ENCODE measurements at regions not wholly inside any gene's neighbourhood (a gene's known extent, or its start where the extent isn't known, plus 50 kb on each side); places are given as distances from the start of the nearest gene placed in this dataset.

DNA sequence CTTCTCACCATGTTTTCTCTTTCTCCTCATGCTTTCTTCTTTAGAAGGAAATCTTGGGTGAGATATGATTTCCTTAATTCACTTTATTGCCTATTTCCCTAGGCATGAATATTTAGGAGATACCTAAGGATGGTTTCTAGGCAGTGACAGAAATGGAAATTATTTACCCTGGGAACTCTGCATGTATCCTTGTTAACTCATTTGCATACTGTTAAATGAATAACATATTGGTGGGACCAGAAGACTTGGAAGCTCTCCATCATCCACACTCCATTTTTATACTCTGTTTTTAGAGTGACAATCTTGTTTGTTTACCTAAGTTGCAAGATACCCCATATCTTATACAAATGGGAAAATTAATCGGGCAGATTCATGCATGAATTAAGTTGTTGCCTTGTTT lies 285.7 kb downstream of the RNF144B start:
- CTCF ChIA-PET: no interaction called here
- Histone ChIP-seq H3K9me3 (ENCODE audit: low read length) (no peaks in the 10 kb centered on the region), H3K4me2 (ENCODE audit: low read length) (no peak overlapping the region), H4K20me1 (ENCODE audit: low read length) (no peaks in the 10 kb centered on the region), H3K9ac (ENCODE audit: low read length) (no peak overlapping the region), H3K36me3 (ENCODE audit: low read depth, low read length) (no peaks in the 10 kb centered on the region), H3K27me3 (ENCODE audit: low read length) (peaks cover 67% of the 10 kb centered on the region), H3K4me3 (ENCODE audit: low read length) (no peak overlapping the region), H3K9me2 (replicated peaks; ENCODE audit: low read length) (no peaks in the 10 kb centered on the region), H3K27ac (ENCODE audit: low read length) (no peak overlapping the region), H3K79me2 (ENCODE audit: low read length) (no peaks in the 10 kb centered on the region), H3K4me1 (ENCODE audit: insufficient read depth, low read length) (no peaks in the 10 kb centered on the region), H2AFZ (ENCODE audit: low read length) (no peak overlapping the region), H3F3A (ENCODE audit: low read length, unreplicated experiment) (no peaks in the 10 kb centered on the region)
- POLR2A ChIA-PET (ENCODE audit: unreplicated experiment): no interaction called here
- TF ChIP-seq EZH2 (IDR thresholded peaks at IDR 0.05; ENCODE audit: low read length, unreplicated experiment) (no peak), EZH2phosphoT487 (IDR thresholded peaks at IDR 0.05; ENCODE audit: borderline replicate concordance, low read length) (no peak)
- TF ChIP-seq, protein P1, sequence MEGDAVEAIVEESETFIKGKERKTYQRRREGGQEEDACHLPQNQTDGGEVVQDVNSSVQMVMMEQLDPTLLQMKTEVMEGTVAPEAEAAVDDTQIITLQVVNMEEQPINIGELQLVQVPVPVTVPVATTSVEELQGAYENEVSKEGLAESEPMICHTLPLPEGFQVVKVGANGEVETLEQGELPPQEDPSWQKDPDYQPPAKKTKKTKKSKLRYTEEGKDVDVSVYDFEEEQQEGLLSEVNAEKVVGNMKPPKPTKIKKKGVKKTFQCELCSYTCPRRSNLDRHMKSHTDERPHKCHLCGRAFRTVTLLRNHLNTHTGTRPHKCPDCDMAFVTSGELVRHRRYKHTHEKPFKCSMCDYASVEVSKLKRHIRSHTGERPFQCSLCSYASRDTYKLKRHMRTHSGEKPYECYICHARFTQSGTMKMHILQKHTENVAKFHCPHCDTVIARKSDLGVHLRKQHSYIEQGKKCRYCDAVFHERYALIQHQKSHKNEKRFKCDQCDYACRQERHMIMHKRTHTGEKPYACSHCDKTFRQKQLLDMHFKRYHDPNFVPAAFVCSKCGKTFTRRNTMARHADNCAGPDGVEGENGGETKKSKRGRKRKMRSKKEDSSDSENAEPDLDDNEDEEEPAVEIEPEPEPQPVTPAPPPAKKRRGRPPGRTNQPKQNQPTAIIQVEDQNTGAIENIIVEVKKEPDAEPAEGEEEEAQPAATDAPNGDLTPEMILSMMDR (conservative IDR thresholded peaks at IDR 0.05; ENCODE audit: low read depth, low read length): no peak
- no TSS peak for BruUV-seq (replicated peaks)
- intact Hi-C loops (cut with micrococcal nuclease): no loop called here
- DNase-seq (no peak), ATAC-seq (no peak)

DNA sequence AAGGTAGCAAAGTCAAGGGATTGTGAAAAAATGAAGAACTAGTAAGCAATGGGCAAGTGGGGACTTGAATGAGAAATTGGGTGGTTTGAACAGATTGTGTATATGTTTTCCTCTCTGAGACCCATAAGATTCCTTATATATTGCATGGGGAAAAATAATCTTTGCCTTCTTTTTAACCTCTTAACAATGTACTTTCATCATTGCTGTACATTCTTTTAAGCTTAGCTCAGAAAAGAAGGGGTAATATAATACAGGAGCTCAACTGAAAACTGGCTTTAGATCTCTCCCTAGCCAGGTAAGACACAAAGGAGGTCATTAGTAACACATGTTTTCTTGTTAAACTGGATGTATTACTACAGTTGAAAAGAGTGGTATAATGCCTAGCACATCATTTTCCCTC lies 287.2 kb downstream of the RNF144B start:
- Histone ChIP-seq H3K9me3 (ENCODE audit: low read length) (no peaks in the 10 kb centered on the region), H3K9me2 (replicated peaks; ENCODE audit: low read length) (no peaks in the 10 kb centered on the region), H3K27me3 (ENCODE audit: low read length) (peaks cover 58% of the 10 kb centered on the region), H2AFZ (ENCODE audit: low read length) (no peak overlapping the region), H3K4me3 (ENCODE audit: low read length) (no peak overlapping the region), H4K20me1 (ENCODE audit: low read length) (no peaks in the 10 kb centered on the region), H3K4me2 (ENCODE audit: low read length) (no peak overlapping the region), H3K79me2 (ENCODE audit: low read length) (no peaks in the 10 kb centered on the region), H3K9ac (ENCODE audit: low read length) (no peak overlapping the region), H3F3A (ENCODE audit: low read length, unreplicated experiment) (no peaks in the 10 kb centered on the region), H3K27ac (ENCODE audit: low read length) (no peak overlapping the region), H3K4me1 (ENCODE audit: insufficient read depth, low read length) (no peaks in the 10 kb centered on the region), H3K36me3 (ENCODE audit: low read depth, low read length) (no peaks in the 10 kb centered on the region)
- intact Hi-C loops (cut with micrococcal nuclease): no loop called here
- DNase-seq (no peak), ATAC-seq (no peak)
- POLR2A ChIA-PET (ENCODE audit: unreplicated experiment): no interaction called here
- TF ChIP-seq EZH2 (IDR thresholded peaks at IDR 0.05; ENCODE audit: low read length, unreplicated experiment): no peak
- TF ChIP-seq EZH2phosphoT487 (IDR thresholded peaks at IDR 0.05; ENCODE audit: borderline replicate concordance, low read length): no peak
- TF ChIP-seq, protein P1 (conservative IDR thresholded peaks at IDR 0.05; ENCODE audit: low read depth, low read length): no peak
- no TSS peak for BruUV-seq (replicated peaks)
- CTCF ChIA-PET: no interaction called here

DNA sequence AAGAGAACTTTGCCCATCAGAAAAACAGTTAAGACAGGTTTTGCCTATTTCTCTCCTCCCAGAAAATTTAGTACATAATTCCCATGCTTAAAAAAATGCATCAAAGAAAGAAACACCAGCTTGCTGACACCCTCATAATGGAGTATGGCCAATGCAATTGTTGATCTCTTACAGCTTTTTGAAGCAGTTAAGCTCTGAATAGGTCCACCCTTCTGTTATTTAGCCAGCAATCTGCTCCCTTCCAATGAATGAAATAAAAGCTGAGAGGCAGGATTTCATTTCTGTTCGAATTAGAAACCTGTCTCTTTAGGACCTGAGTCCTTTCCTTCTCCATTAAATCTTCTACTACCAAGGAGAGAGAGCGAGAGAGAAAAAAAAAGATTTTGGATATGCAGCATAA lies 288.7 kb downstream of the RNF144B start:
- Histone ChIP-seq H3K9me2 (replicated peaks; ENCODE audit: low read length) (no peaks in the 10 kb centered on the region), H3K9me3 (ENCODE audit: low read length) (no peaks in the 10 kb centered on the region), H3K79me2 (ENCODE audit: low read length) (no peaks in the 10 kb centered on the region), H3F3A (ENCODE audit: low read length, unreplicated experiment) (no peaks in the 10 kb centered on the region), H3K36me3 (ENCODE audit: low read depth, low read length) (no peaks in the 10 kb centered on the region), H3K4me3 (ENCODE audit: low read length) (no peak overlapping the region), H3K27me3 (ENCODE audit: low read length) (peaks cover 53% of the 10 kb centered on the region), H2AFZ (ENCODE audit: low read length) (no peak overlapping the region), H3K4me1 (ENCODE audit: insufficient read depth, low read length) (no peaks in the 10 kb centered on the region), H4K20me1 (ENCODE audit: low read length) (no peaks in the 10 kb centered on the region), H3K27ac (ENCODE audit: low read length) (no peak overlapping the region), H3K4me2 (ENCODE audit: low read length) (no peak overlapping the region), H3K9ac (ENCODE audit: low read length) (no peak overlapping the region)
- TF ChIP-seq EZH2 (IDR thresholded peaks at IDR 0.05; ENCODE audit: low read length, unreplicated experiment) (no peak), EZH2phosphoT487 (IDR thresholded peaks at IDR 0.05; ENCODE audit: borderline replicate concordance, low read length) (no peak)
- TF ChIP-seq, protein P1 (conservative IDR thresholded peaks at IDR 0.05; ENCODE audit: low read depth, low read length): no peak
- no peak for DNase-seq
- no TSS peak for BruUV-seq (replicated peaks)
- ChIA-PET POLR2A (ENCODE audit: unreplicated experiment) (no interaction called here), CTCF (no interaction called here)
- no peak for ATAC-seq
- intact Hi-C loops (cut with micrococcal nuclease): no loop called here

Measured in PC-3 (cell line).